ENCODE measurements at regions not wholly inside any gene's neighbourhood (a gene's known extent, or its start where the extent isn't known, plus 50 kb on each side); places are given as distances from the start of the nearest gene placed in this dataset.

DNA sequence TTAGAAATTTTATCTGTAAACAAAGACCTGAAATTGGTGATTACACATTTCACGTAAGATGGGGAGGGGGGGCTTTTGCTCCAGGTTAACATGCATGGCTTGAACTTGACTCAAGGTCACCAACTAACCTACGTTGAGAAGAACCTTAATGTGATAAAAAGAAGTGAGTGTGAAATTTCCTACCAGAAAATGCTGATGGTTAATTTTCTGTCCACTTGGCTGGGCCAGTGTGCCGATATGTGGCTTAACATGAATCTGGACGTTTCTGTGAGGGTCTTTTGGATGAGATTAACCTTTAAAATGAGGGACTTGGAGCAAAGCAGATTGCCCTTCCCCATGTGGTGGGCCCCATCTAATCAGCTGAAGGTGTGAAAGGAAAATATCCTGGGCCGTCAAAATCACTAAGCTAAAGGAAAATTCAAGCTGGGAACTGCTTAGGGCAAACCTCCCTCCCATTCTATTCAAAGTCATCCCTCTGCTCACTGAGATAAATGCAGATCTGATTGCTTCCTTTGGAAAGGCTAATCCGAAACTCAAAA lies 107.3 kb upstream of the ENPP6 start:
- H3K36me3 ChIP-seq (ENCODE audit: control insufficient read depth, low read length) = no peaks in the 10 kb centered on the region
- no peak overlapping the region for H3K4me2 ChIP-seq (ENCODE audit: low read length)
- TF ChIP-seq, protein P1, sequence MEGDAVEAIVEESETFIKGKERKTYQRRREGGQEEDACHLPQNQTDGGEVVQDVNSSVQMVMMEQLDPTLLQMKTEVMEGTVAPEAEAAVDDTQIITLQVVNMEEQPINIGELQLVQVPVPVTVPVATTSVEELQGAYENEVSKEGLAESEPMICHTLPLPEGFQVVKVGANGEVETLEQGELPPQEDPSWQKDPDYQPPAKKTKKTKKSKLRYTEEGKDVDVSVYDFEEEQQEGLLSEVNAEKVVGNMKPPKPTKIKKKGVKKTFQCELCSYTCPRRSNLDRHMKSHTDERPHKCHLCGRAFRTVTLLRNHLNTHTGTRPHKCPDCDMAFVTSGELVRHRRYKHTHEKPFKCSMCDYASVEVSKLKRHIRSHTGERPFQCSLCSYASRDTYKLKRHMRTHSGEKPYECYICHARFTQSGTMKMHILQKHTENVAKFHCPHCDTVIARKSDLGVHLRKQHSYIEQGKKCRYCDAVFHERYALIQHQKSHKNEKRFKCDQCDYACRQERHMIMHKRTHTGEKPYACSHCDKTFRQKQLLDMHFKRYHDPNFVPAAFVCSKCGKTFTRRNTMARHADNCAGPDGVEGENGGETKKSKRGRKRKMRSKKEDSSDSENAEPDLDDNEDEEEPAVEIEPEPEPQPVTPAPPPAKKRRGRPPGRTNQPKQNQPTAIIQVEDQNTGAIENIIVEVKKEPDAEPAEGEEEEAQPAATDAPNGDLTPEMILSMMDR (IDR thresholded peaks at IDR 0.05; ENCODE audit: low read depth, low read length, poor library complexity, severe bottlenecking) = no peak
- no peak for TF ChIP-seq EZH2phosphoT487 (IDR thresholded peaks at IDR 0.05; ENCODE audit: borderline replicate concordance, low read length)
- no peak overlapping the region for H3K4me3 ChIP-seq (ENCODE audit: low read length)
- H3F3A ChIP-seq (ENCODE audit: control insufficient read depth, insufficient read depth) = 0 out of 2 replicates have a peak, but pooled peaks cover 5% of the 10 kb centered on the region
- no peaks in the 10 kb centered on the region for H3K9me2 ChIP-seq (replicated peaks; ENCODE audit: control insufficient read depth, low read length)
- H3K9me3 ChIP-seq (ENCODE audit: control insufficient read depth, insufficient read depth, low read length) = no peaks in the 10 kb centered on the region
- no peaks in the 10 kb centered on the region for H4K20me1 ChIP-seq (ENCODE audit: control insufficient read depth, insufficient read depth, low read depth, low read length)
- H3K79me2 ChIP-seq (ENCODE audit: control insufficient read depth, low read length) = no peaks in the 10 kb centered on the region
- peaks cover 22% of the 10 kb centered on the region for H3K27me3 ChIP-seq (ENCODE audit: control insufficient read depth, low read length)
- no peak overlapping the region for H3K27ac ChIP-seq (ENCODE audit: low read depth, low read length)
- peaks cover 26% of the 10 kb centered on the region for H3K4me1 ChIP-seq (ENCODE audit: control insufficient read depth, low read length)

DNA sequence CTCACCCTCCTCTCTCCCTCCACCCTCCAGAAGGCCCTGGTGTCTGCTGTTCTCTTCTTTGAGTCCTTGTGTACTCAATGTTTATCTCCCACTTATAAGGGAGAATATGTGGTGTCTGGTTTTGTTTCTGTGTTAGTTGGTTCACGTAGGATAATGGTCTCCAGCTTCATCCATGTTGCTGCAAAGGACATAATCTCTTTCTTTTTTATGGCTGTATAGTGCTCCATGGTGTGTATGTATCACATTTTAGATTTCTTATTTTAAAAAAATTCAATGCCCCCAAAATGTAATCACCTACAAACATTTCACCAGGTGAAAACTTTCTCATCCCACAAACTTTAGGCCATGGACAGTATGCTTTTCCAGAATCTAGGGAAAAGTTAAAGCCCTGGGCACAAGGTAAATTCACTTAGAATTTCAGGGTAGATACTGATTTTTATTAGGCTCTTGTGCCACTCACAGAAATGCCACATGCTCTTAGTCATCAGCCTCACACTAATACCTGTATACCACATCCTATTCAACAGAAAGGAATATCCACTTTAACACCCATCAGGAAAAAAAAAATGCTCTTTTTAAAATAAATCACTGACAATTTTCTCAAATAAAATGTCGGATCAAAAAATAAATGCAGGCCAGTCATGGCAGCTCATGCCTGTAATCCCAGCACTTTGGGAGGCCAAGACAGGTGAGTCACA lies 104.8 kb upstream of the ENPP6 start:
- no peaks in the 10 kb centered on the region for H3K36me3 ChIP-seq (ENCODE audit: control insufficient read depth, low read length)
- no peaks in the 10 kb centered on the region for H3K9me2 ChIP-seq (replicated peaks; ENCODE audit: control insufficient read depth, low read length)
- H3K4me2 ChIP-seq (ENCODE audit: low read length) = no peak overlapping the region
- H4K20me1 ChIP-seq (ENCODE audit: control insufficient read depth, insufficient read depth, low read depth, low read length) = no peaks in the 10 kb centered on the region
- H3F3A ChIP-seq (ENCODE audit: control insufficient read depth, insufficient read depth) = no peaks in the 10 kb centered on the region
- H3K27ac ChIP-seq (ENCODE audit: low read depth, low read length) = no peak overlapping the region
- no peaks in the 10 kb centered on the region for H3K79me2 ChIP-seq (ENCODE audit: control insufficient read depth, low read length)
- no peak for TF ChIP-seq EZH2phosphoT487 (IDR thresholded peaks at IDR 0.05; ENCODE audit: borderline replicate concordance, low read length)
- TF ChIP-seq, protein P1 (IDR thresholded peaks at IDR 0.05; ENCODE audit: low read depth, low read length, poor library complexity, severe bottlenecking) = no peak
- peaks cover 27% of the 10 kb centered on the region for H3K4me1 ChIP-seq (ENCODE audit: control insufficient read depth, low read length)
- peaks cover 26% of the 10 kb centered on the region for H3K27me3 ChIP-seq (ENCODE audit: control insufficient read depth, low read length)
- no peaks in the 10 kb centered on the region for H3K9me3 ChIP-seq (ENCODE audit: control insufficient read depth, insufficient read depth, low read length)
- no peak overlapping the region for H3K4me3 ChIP-seq (ENCODE audit: low read length)

DNA sequence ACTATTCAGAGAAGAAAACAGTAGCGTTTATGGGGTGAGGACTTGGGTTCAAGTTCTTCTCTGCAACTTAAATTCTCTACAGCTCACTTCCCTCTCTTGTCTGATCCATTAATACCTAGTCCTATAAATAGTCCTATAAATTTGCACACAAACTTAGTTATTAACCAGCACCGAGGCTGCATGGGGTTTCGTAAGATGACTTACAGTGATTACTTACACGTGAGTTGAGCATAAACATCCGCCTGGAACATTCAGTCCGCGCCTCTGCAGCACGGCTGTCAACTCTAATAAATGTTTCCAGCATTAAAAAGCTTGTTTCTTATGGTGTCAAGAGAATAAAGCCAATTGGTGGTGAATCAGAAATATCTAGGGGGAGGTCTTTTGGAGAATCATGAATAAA lies 103.0 kb upstream of the ENPP6 start:
- Histone ChIP-seq H3K27ac (ENCODE audit: low read depth, low read length) (no peak overlapping the region), H3K27me3 (ENCODE audit: control insufficient read depth, low read length) (peaks cover 20% of the 10 kb centered on the region), H3K4me3 (ENCODE audit: low read length) (no peak overlapping the region), H3K36me3 (ENCODE audit: control insufficient read depth, low read length) (no peaks in the 10 kb centered on the region), H3F3A (ENCODE audit: control insufficient read depth, insufficient read depth) (no peaks in the 10 kb centered on the region), H3K9me3 (ENCODE audit: control insufficient read depth, insufficient read depth, low read length) (no peaks in the 10 kb centered on the region), H4K20me1 (ENCODE audit: control insufficient read depth, insufficient read depth, low read depth, low read length) (no peaks in the 10 kb centered on the region), H3K79me2 (ENCODE audit: control insufficient read depth, low read length) (no peaks in the 10 kb centered on the region), H3K9me2 (replicated peaks; ENCODE audit: control insufficient read depth, low read length) (no peaks in the 10 kb centered on the region), H3K4me2 (ENCODE audit: low read length) (no peak overlapping the region), H3K4me1 (ENCODE audit: control insufficient read depth, low read length) (peaks cover 33% of the 10 kb centered on the region)
- TF ChIP-seq, protein P1 (IDR thresholded peaks at IDR 0.05; ENCODE audit: low read depth, low read length, poor library complexity, severe bottlenecking) = no peak
- TF ChIP-seq EZH2phosphoT487 (IDR thresholded peaks at IDR 0.05; ENCODE audit: borderline replicate concordance, low read length) = no peak
